Liver (tissue), 3 donors: ENCODE measurements at regions not wholly inside any gene's neighbourhood (a gene's known extent, or its start where the extent isn't known, plus 50 kb on each side); places are given as distances from the start of the nearest gene placed in this dataset.

ENCODE experiments used
- EGR1 ChIP-seq, 2 donors: IDR thresholded peaks; 2 replicates each; pipeline ENCODE4 v1.6.1; 2016 to 2018; ENCODE audit warnings: antibody characterized with exemption in 2 of 2, low read depth in 2 of 2
- FOXA1 ChIP-seq: IDR thresholded peaks from 2 replicates; pipeline ENCODE4 v1.6.1; 2016; ENCODE audit warnings: antibody characterized with exemption
- GABPA ChIP-seq, 2 donors: IDR thresholded peaks in 1 of 2; conservative IDR thresholded peaks in 1 of 2; 2 replicates each; pipeline ENCODE4 v1.6.1; 2016; ENCODE audit warnings: antibody characterized with exemption in 2 of 2, mild to moderate bottlenecking in 1 of 2, moderate library complexity in 1 of 2
- HNF4A ChIP-seq, 2 donors: conservative IDR thresholded peaks; 2 replicates each; pipeline ENCODE4 v1.6.1; 2016; ENCODE audit warnings: antibody characterized with exemption in 2 of 2, mild to moderate bottlenecking in 2 of 2
- JUND ChIP-seq, 2 donors: IDR thresholded peaks; 2 replicates each; pipeline ENCODE4 v1.6.1; 2016; ENCODE audit warnings: antibody characterized with exemption in 2 of 2
- NR2F2 ChIP-seq: IDR thresholded peaks from 2 replicates; pipeline ENCODE4 v1.6.1; 2016; ENCODE audit warnings: antibody characterized with exemption
- RXRA ChIP-seq, 2 donors: IDR thresholded peaks; 2 replicates each; pipeline ENCODE4 v1.6.1; 2017 to 2018; ENCODE audit warnings: antibody characterized with exemption in 2 of 2, mild to moderate bottlenecking in 1 of 2
- TAF1 ChIP-seq: conservative IDR thresholded peaks from 2 replicates; pipeline ENCODE4 v1.6.1; 2016; ENCODE audit warnings: antibody characterized with exemption, mild to moderate bottlenecking
- TF ChIP-seq, protein P1 (sequence below): fragments of 150-350 bp; IDR thresholded peaks from 2 replicates; pipeline ENCODE4 v1.5.1; 2017; ENCODE audit warnings: improper control_type of control experiment, low read depth, low read length; ENCODE audit not compliant: missing input control
- TF ChIP-seq, protein P2 (sequence below): IDR thresholded peaks from 2 replicates; pipeline ENCODE4 v1.6.1; 2016; ENCODE audit warnings: antibody characterized with exemption, mild to moderate bottlenecking
- donor health status: healthy.
- donor health status: healthy.

DNA sequence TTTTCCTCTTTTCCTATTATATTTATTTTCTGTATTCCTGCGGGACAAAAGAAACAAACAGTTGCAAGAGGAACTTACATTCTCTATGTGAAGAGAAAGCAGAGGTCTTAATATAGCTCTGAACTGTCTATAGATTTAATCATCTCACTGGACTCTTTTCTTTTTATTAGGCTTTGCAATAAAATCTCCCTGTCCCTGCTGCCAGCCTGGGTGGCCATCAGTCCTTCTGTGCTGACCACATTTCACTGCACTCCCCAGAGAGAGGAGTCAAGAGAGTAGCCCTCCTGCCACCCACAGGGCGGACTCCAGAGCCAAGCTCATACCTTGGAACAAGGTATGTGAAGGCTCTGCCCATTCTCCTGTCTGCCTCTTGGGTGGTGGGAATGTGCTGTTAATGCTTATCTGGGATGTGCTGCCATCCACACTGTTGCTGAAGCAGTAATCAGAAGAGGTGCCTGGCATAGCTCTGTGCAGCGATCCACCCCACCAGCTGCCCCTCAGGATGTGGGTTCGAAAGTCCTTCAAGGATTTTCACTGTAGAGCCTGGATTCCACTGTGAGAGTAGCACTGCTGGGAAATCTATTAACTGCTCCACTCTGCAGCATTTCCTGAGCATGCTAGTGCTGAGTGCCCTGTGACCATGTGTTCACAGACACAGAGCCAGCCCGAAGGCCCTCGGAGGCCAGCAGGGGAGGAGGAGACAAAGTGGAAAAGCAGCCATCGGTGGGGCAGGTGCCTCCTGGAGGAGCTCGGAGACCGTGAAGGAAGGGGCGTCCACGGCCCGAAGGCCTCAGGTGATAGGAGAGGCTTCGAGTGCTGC lies 334.6 kb downstream of the MED10 start:
- TF ChIP-seq, protein P1, sequence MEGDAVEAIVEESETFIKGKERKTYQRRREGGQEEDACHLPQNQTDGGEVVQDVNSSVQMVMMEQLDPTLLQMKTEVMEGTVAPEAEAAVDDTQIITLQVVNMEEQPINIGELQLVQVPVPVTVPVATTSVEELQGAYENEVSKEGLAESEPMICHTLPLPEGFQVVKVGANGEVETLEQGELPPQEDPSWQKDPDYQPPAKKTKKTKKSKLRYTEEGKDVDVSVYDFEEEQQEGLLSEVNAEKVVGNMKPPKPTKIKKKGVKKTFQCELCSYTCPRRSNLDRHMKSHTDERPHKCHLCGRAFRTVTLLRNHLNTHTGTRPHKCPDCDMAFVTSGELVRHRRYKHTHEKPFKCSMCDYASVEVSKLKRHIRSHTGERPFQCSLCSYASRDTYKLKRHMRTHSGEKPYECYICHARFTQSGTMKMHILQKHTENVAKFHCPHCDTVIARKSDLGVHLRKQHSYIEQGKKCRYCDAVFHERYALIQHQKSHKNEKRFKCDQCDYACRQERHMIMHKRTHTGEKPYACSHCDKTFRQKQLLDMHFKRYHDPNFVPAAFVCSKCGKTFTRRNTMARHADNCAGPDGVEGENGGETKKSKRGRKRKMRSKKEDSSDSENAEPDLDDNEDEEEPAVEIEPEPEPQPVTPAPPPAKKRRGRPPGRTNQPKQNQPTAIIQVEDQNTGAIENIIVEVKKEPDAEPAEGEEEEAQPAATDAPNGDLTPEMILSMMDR = no peak
- no peak for TF ChIP-seq RXRA (IDR thresholded peaks at IDR 0.05)
- TF ChIP-seq TAF1 = no peak
- TF ChIP-seq HNF4A (conservative IDR thresholded peaks at IDR 0.05) = no peak
- no peak for TF ChIP-seq GABPA (IDR thresholded peaks at IDR 0.05 in 1 of 2, conservative IDR thresholded peaks at IDR 0.05 in 1 of 2)
- TF ChIP-seq FOXA1 = no peak
- no peak for TF ChIP-seq JUND (IDR thresholded peaks at IDR 0.05)
- TF ChIP-seq NR2F2 = no peak
- TF ChIP-seq, protein P2, sequence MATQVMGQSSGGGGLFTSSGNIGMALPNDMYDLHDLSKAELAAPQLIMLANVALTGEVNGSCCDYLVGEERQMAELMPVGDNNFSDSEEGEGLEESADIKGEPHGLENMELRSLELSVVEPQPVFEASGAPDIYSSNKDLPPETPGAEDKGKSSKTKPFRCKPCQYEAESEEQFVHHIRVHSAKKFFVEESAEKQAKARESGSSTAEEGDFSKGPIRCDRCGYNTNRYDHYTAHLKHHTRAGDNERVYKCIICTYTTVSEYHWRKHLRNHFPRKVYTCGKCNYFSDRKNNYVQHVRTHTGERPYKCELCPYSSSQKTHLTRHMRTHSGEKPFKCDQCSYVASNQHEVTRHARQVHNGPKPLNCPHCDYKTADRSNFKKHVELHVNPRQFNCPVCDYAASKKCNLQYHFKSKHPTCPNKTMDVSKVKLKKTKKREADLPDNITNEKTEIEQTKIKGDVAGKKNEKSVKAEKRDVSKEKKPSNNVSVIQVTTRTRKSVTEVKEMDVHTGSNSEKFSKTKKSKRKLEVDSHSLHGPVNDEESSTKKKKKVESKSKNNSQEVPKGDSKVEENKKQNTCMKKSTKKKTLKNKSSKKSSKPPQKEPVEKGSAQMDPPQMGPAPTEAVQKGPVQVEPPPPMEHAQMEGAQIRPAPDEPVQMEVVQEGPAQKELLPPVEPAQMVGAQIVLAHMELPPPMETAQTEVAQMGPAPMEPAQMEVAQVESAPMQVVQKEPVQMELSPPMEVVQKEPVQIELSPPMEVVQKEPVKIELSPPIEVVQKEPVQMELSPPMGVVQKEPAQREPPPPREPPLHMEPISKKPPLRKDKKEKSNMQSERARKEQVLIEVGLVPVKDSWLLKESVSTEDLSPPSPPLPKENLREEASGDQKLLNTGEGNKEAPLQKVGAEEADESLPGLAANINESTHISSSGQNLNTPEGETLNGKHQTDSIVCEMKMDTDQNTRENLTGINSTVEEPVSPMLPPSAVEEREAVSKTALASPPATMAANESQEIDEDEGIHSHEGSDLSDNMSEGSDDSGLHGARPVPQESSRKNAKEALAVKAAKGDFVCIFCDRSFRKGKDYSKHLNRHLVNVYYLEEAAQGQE = no peak
- TF ChIP-seq EGR1 (IDR thresholded peaks at IDR 0.05; ENCODE audit: low read depth in 2 of 2) = no peak
